NCI-H460 (cell line): ENCODE measurements at regions not wholly inside any gene's neighbourhood (a gene's known extent, or its start where the extent isn't known, plus 50 kb on each side); places are given as distances from the start of the nearest gene placed in this dataset.

Experiments
- DNase-seq: peaks from one replicate; pipeline ENCODE4 v3.0.0-alpha.2; 2016; ENCODE audit warnings: low read depth; ENCODE audit errors: extremely low read depth

DNA sequence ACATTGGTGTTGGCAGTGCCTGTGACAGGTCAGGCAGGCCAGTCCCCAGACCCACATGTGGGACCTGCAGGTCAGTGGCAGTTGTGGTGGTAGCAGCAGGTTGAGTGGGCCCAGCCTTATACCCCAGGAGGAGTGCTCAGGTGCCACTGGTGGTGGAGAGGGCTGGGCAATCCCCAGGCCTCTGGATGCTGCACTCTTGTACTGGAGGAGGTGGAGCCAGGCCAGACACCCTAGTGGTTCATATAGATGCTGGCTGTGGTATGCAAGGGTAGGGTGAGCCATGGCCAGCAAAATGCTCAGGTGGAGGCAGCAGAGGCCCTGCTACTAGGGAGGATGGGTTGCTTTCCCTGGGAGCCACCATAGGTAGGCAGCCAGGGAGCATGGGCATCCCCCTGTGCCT is 190.4 kb upstream of the TMPO start:
- no peak for DNase-seq

DNA sequence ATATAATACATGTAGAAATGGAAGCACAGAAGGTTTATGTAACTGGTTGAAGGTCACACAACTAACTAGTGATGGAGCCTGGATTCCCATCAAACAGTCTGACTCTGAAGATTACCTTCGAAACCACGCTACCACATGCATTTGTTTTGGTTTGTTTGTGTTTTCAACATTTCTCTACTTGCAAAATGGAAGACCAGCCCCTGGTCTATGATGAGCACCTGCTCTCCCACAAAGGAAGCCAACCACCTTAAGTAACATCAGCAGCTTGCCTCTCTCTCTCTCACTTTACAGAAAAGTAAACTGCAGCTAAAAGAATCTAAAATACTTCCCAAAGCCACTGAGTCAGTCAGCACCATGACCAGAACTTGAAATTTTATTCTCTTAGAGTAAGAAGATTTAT is 186.9 kb upstream of the TMPO start:
- no peak for DNase-seq

GRCh38 chr12:98329589-98329988 is 185.8 kb upstream of the TMPO start:
- DNase-seq: no peak

DNA sequence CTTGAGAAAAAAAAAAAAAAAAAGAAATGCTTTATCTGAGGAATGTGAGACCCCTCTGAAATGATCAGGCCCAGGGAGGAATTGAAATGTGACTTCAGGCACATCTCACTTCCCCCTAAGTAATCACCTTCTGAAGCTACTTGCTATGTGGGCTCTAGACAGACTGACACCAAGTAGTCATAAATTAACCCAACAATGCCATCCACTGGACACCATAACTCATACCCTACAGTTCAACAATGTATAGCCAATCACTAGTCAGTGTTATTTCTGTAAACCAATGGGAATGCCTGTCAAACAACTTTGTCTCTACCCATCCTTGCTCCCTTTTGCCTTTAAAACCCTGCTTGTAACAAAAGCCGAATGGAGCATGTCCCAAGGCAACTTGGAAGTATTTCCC is 182.7 kb upstream of the TMPO start:
- DNase-seq: no peak

- no peak for DNase-seq
Measured at GRCh38 chr12:98334768-98335167, 180.6 kb upstream of the TMPO start.

GRCh38 chr12:98341026-98341425 is 174.4 kb upstream of the TMPO start:
- DNase-seq: no peak

GRCh38 chr12:98341732-98342131 is 173.7 kb upstream of the TMPO start:
- DNase-seq: no peak

- no peak for DNase-seq
Measured at GRCh38 chr12:98343002-98343567, 172.3 kb upstream of the TMPO start.

- no peak for DNase-seq
Measured at GRCh38 chr12:98344046-98344930, 171.1 kb upstream of the TMPO start.

DNA sequence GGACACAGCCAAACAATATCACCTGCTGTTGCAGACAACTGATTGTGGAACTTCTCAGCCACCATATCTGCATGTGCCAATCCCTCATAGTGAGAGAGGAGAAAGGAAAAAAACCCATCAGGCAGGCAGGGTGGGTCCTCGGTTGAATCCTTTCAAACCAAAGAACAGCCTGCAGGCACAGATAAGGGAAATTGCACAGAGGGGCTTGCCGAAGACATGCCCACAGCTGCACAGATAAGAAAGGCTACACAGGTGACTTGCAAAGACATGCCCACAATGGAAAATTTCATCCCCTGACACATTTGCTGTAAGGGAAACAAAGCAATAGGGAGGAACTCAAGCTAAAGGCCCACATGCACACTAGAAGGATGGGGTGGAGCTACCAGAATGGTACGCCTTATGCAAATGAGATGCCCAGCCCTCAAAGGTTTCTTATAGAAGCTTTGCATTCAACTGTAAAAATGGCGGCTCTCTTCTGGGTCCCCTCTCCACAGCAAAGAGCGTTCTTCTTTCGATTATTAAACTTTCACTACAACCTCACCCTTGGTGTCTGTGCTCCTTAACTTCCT is 170.0 kb upstream of the TMPO start:
- DNase-seq: no peak

DNA sequence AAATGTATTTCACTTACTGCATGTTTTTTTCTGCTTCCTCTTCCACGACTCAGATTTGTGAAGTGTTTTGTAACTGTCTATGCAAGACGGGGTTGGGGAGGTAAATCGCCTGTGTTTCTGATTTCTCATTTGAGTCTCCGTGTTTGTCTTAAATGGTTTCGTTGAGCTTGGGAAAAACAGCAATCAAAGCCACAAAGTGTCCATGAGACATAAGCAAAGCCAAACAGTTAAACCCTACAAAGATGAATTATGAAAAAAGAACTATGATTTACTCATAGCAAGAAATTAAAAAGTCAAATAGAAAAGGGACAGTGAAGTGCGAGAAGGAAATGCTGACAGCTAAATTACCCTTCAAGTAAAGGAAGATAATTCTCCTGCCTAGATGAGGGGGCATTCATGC is 164.3 kb upstream of the TMPO start:
- no peak for DNase-seq

GRCh38 chr12:98351784-98352183 is 163.6 kb upstream of the TMPO start:
- no peak for DNase-seq

DNA sequence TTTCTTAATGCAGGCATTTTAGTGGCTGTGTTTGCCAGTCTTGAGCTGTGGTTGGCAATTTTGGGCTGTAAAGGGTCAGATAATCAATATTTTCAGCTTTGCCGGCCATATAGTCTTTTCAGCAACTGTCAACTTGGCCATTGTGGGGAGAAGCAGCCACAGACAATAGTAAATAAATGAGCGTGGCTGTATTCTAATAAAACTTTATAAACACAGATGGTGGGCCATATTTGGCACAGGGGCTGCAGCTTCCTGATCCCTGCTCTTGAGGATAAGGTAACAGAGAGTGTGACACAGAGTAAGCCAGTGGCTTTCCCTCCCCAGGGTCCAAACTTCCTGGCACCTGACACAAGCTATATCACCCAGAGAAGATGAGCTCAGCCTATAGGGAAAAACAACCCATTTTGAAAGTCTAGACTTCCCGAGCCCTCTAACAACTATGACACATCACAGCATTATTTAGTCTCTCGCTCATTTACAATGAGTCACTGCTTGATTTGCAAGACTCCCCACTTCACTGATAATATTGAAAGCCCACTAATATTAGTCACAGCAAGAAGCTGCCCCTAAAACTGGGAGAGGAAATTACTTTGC is 163.1 kb upstream of the TMPO start:
- DNase-seq: no peak

DNA sequence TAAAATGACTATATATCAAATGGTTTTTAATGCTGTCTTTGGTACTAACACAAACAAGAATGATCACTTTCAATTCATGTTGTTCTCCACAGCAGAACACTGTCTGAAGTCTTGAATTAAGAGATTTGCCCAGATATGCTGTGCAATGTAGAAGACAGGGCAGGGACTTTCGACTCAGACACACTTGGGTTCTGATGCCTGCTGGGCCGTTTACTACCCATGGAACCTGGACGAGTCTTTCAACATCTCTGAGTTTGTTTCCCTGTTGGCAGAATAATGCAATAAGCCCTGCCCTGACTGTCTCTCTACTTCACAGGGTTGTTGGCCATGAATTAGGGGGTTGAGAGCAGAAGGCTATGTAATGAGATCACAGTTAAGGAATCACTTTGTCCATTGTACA is 162.6 kb upstream of the TMPO start:
- DNase-seq: no peak

GRCh38 chr12:98354520-98355035 is 160.8 kb upstream of the TMPO start:
- DNase-seq: no peak

GRCh38 chr12:98355322-98355721 is 160.1 kb upstream of the TMPO start:
- DNase-seq: no peak

- no peak for DNase-seq
Measured at GRCh38 chr12:98355933-98356332, 159.5 kb upstream of the TMPO start.

DNA sequence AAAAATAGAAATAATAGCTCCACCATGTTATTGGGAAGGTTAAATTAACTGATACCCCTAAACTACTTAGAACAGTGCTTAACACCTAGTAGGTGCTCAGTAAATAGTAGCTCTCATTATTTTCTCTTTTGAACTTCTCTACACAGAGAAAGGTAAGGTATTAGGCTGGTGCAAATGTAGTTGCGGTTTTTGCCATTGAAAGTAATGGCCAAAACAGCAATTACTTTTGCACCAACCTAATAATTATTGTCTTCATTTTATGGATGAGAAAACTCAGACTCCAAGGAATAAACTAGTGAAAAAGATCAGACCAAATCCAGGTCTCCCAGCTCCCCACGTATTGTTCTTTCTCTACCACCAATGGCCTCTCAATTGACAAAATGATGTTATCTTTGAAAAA is 157.2 kb upstream of the TMPO start:
- no peak for DNase-seq

DNA sequence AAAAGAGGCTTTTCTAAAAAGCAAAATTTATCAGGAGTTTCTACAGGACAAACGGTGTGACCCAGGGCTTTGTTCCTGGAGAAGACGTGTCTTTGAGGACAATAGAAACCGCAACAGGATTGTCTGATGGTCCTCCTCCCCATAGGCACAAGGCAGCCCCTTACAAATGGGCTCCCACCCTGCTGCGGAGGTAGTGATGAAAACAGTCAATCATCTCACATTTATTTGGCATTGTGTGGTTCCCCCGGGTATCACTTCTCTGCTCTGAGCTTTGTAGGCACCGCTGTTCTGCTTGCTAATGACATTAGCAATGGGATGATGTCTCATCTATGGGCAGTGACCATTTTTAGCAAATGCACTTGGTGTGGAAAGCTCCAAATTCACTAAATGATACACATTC is 155.5 kb upstream of the TMPO start:
- no peak for DNase-seq

DNA sequence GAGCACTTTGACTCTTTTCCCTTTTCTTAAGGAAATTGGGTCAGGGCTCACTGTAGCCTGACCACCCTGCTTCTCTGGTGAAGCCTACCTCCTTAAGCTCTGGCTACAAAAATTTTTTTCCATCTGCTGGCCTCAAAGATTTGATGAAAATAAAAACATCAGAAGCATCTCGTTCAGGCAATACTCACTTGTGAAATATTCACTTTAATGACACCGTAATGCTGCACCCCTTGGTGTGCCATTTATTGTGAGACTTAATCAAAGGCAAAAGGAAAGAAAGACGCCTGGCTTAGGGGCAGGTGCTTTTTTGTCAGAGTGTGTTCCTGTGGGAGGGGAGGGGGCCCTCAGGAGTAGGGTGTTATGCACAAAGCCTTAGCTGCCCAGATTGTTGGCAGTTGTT is 155.0 kb upstream of the TMPO start:
- no peak for DNase-seq

DNA sequence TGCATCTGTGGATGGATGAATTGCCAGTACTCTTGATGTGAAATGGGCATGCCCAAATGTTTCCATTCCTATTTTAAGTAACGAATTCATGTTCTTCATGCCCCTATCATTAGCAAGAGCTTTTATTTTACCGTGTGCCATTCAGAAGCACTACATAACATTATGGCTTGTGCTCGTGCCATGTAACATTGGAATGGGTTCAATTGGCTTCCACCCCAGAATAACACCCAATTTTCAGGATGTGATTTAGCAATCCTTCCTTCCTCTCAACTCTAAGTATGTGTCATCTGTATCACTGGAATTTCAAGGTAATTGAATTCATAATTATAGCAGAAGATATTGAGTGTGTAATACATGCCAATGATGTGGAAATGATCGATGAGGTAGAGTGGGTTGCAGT is 145.8 kb upstream of the TMPO start:
- no peak for DNase-seq

DNA sequence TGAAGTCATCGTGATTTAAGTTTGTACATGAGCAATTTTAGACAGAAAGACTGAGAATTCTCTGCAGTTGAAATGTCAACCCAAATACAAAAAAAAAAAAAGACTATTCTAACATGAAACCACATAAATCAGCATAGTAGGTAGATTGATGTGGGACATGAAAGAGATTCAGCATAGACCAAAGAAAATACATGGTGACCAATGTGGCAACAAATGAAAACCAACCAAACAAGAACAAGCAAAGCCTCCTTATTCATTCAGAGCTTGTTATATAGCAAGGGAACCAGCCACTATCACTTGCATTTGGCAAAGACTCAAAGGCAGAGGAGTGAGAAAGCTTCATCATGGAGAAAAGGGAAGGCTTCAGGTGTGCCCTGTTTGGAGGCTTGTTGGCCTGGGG is 144.4 kb upstream of the TMPO start:
- DNase-seq: no peak
